NCI-H2227 treated with DMSO at 0.1 percent for 48 hours (cell line): ENCODE measurements at regions not wholly inside any gene's neighbourhood (a gene's known extent, or its start where the extent isn't known, plus 50 kb on each side); places are given as distances from the start of the nearest gene placed in this dataset.

Source experiments
- DNase-seq: peaks from one replicate; lab custom pipeline; 2025; lab: John Stamatoyannopoulos, UW

- DNase-seq: no peak
These were observed 323.7 kb downstream of the SLC4A3 start for GRCh38 chr2:219951099-219951498.

- DNase-seq: no peak
These were observed 326.9 kb downstream of the SLC4A3 start for GRCh38 chr2:219954331-219954730.

DNA sequence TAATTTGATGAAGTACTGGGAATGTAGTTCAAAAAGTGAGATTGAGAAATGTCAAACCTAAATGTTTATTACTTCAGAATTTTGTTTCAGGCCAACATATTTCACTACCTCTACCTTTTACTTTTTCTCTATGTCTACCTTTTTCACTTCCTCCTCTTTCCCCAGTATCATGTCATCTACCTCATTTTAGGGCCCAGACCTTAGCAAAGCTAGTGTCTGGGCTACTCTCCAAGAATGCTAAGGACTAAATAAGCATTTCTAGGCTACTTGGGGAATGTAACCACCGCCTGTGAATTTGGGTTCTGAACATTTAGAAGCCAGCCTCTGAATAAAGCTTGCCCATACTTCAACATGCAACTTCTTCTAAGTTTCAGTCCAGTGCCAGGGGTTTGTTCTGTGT, 330.4 kb downstream of the SLC4A3 start:
- DNase-seq: no peak

DNA sequence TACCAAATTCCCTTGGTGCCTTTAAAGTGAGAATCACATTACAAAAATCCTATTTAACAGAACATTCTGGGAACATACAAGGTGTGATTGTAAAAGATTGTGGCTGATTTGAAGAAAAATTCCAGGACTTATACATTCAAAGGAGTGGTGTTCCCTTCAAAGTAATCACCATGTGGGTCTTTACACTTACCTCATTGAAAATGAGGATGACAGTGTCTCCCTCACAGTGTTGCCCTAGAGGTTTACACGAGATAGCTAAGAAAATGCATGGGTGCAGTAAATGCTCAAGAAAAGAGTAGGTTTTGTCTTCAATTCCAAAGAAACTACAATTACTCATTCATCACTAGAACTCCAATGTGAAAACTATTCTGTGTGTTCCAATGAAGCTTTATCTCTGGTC, 331.5 kb downstream of the SLC4A3 start:
- DNase-seq: no peak

GRCh38 chr2:219959471-219959870, 332.0 kb downstream of the SLC4A3 start:
- no peak for DNase-seq

GRCh38 chr2:219961947-219962498, 334.6 kb downstream of the SLC4A3 start:
- no peak for DNase-seq

DNA sequence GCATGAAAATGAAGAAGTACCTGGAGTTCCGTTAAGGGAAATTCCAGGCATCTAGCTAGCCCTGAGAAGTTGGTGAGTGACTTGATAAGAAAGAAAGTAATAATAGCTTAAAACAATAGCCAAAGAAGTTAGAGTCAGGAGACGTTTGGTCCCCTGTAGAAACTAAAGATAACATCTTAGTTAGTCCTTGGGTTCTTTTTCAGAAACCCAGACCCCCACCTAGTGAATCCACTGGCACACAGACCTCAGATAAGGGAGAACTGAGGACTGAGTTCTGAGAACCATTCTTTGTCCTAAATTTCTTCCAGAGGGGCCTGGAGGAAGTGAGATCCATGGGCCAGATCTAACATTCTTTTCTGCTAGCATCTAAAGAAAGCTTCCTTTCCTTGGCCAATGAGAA, 335.4 kb downstream of the SLC4A3 start:
- no peak for DNase-seq

DNA sequence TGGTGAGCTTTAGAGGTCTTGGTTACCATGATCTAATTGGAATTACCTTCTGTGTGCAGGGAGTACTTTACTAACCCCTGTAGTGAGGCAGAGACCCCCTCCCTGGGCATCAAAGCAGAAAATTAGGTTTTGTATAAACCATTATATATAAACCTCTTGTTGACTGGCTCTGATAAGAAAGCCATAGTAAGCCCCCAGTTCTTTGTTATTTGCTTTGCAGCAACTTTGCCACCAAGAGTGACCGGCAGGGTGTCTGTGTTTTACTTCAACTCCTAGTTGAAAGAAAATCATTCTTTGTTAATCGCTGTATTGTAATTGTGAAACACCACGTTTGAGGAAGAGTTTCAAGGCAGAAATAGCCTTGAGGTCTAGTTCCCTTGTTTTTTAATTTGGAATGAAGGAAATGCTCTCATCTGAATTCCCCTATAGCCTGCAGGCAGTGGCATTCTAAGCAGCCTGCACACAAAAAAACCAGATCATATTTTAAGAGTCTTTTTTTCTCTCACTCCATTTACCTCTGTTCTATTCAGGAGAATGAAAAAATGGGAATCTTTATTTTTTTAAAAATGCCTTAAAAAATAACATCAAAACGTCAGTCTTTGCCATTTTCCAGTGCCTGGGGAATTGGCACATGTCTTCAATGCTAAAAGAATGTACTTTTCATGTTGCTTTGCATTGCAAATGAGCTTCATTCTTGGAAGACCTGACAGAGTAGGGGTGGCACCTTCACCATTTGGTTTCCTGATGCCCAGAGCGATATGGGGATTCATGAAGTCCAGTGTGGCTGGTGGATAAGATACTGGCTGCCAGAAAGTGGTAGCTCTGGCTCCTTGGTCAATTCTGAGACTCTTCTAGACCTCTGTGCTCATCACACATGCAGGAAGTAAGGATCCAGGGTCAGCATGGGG, 338.1 kb downstream of the SLC4A3 start:
- DNase-seq: no peak

DNA sequence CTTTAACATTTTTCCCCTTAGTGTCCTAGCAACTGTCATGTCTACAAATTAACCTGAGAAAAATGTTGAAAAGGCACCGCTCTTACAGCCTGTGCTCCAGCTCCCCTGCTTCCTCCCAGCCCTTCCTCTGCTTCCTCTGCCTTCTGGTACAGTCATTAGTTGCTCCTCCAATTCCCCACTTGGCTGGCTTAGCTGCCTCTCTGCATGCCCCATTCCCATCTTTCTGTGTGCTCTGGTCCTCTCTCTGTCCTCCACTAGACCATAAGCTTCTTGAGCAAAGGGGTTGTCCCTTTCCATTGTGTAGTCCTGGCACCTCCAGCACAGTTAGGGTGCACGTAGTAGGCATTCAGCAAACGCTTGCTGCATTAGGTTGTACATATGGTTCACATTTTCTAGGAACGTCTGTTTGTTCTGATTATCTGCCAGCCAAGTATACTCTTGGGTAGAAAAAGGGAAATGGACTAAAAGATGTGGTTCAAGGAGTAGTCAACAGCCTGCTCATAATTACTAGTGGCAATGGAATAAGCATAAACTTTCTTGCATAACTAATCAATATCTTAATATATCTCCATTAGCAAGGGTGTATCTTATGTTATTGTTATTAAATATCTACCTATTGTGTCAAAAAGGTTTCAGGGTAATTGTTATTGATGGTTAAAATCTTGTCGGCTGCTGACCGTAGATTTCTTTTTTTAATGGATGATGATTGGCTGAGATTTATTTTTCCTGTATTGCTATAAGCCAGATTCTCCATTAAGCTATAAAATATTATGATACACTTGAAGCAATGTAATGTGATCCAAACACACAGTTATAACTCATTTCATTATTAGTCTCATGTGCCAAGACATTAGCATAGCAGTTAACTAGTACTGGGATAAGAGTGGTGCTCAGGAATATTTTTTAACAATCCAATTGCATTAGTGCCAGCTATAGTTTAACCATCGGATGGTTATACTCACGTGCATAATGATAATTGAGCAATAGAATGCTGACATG, 340.1 kb downstream of the SLC4A3 start:
- no peak for DNase-seq

GRCh38 chr2:219968685-219969345, 341.4 kb downstream of the SLC4A3 start:
- no peak for DNase-seq

- no peak for DNase-seq
These were observed 342.1 kb downstream of the SLC4A3 start for GRCh38 chr2:219969508-219969907.

- no peak for DNase-seq
These were observed 345.7 kb downstream of the SLC4A3 start for GRCh38 chr2:219973136-219973535.

DNA sequence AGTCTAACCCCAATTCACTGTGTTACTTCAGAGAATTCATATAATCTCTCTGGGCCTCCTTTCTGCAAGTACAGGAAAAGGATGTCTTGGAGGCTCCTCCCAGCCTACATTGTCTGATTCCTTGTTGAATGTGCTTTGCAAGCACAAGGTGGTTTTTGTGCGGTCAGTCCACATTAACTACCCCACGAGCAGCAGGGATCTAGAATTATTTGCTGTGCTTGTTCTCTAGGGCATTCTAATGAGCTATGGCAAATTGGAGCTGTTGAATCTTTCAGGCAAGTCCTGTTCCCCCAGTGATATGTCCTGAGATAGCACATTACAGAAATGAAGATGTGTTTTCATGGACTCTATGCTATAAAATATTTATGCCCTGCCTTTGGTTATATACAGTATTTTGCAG, 349.4 kb downstream of the SLC4A3 start:
- no peak for DNase-seq

- no peak for DNase-seq
These were observed 353.2 kb downstream of the SLC4A3 start for GRCh38 chr2:219980638-219981037.

DNA sequence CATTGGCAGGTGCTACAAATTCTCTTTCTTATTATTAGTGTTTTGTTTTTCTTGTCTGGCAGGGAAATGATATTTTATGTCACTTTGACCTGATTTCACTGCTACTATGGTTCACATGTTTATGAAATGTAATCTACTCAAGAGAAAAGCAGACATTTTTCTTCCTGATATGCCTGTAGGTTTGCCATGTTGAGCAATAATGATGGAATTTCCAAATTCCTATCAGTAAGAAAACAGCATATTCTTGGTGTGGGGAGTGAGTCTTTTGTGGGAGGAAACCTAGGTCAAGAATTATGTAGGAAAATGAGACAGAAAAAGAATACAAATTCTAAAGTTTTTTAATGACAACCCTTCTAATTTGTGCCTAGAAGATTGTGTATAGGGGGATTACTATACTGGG, 356.4 kb downstream of the SLC4A3 start:
- DNase-seq: no peak

DNA sequence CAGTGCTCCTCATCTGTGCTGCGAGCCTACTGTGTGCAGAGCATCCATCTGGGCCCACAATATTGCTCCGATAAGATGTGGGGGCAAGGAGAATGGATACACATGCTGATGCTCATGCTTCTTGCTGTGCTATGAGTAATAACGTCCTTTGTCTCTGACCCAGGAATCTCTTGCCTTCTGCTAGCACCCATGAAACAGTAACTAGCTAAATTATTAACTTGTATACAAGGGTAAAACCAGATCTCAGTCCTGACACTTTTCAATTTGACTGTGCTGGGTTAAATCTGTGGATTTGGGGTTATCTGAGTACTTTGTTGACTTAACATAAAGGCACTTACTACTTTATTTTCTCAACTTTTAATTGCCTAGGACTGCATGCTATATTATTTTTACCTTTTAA, 357.6 kb downstream of the SLC4A3 start:
- no peak for DNase-seq

GRCh38 chr2:219987830-219988229, 360.4 kb downstream of the SLC4A3 start:
- DNase-seq: no peak

DNA sequence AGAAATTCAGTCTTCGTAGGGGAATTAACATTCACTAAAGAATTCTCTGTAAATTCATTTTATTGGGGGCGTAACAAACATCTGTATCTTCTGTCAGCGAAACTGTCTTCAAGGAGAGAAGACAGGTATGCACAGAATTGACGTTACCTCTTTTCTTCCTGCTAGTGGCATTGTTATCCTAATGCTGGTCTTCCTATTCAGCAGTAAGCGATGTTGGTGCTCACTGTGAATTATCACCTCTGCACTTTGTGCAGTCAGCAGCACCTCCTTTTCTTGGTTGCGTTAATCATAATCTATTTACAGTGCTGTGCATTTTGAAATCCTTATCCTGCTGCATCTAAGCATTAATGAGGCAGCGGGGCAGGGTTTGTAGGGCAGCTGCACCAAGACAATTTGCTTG, 362.3 kb downstream of the SLC4A3 start:
- no peak for DNase-seq

DNA sequence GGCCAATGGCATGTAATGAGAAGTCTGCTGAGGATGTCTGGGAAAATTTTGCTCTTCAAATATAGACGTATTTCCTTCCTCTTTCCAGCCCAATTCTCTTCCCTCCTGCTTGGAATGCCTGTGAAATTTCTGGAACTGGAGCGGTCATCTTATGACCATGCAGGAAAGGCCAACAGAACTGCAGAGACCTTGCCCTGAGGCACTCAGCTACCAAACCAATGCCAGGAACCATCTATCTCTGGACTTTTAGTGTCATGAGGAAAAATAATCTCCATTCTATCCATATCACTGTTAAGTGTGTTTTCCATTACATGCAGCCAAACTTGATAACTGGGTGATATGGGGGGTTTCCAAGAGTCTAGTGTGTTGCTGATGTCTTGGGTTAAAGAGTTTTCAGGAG, 363.7 kb downstream of the SLC4A3 start:
- no peak for DNase-seq

DNA sequence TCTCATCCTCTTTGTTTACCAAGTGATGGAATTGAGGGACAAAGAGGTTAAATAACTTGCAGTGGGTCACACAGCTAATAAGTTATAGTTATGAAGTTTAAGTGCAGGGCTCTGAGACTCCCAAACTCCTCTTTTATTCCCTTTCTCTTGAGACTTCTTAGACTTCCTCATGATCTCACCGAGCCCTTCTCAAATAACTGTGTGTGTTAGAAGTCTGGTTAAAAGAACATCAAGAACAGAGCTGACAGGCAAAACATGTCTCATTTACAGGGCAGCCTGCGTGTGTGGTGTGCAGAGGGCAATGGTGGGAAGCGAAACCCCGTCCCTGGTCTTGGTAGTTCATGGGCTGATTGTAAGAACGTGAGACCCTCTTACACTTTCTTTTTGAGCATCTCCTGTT, 368.0 kb downstream of the SLC4A3 start:
- DNase-seq: no peak

- DNase-seq: no peak
These were observed 368.7 kb downstream of the SLC4A3 start for GRCh38 chr2:219995991-219996765.
